BLaER1 (cell line): ENCODE measurements at regions not wholly inside any gene's neighbourhood (a gene's known extent, or its start where the extent isn't known, plus 50 kb on each side); places are given as distances from the start of the nearest gene placed in this dataset.

Experiments used
- H3K27ac ChIP-seq: shearing (Covaris generic); formaldehyde crosslinking; 2 replicates; pipeline ENCODE4 v1.8.1; 2022
- H3K27me3 ChIP-seq: shearing (Covaris generic); formaldehyde crosslinking; 2 replicates; pipeline ENCODE4 v1.8.1; 2022
- H3K36me3 ChIP-seq: shearing (Covaris generic); formaldehyde crosslinking; 2 replicates; pipeline ENCODE4 v1.8.1; 2022
- H3K4me1 ChIP-seq: shearing (Covaris generic); formaldehyde crosslinking; 2 replicates; pipeline ENCODE4 v1.8.1; 2022
- H3K4me2 ChIP-seq: shearing (Covaris generic); formaldehyde crosslinking; 2 replicates; pipeline ENCODE4 v1.8.1; 2022
- H3K4me3 ChIP-seq: shearing (Covaris generic); formaldehyde crosslinking; 2 replicates; pipeline ENCODE4 v1.8.1; 2022
- H3K9ac ChIP-seq: shearing (Covaris generic); formaldehyde crosslinking; 2 replicates; pipeline ENCODE4 v1.8.1; 2022
- H3K9me3 ChIP-seq: shearing (Covaris generic); formaldehyde crosslinking; 2 replicates; pipeline ENCODE4 v1.8.1; 2022
- H4K20me1 ChIP-seq: shearing (Covaris generic); formaldehyde crosslinking; 2 replicates; pipeline ENCODE4 v1.8.1; 2022
- Cebpa-rat ChIP-seq: shearing (Covaris generic); IDR thresholded peaks from 2 replicates; pipeline ENCODE4 v1.8.1; 2022

DNA sequence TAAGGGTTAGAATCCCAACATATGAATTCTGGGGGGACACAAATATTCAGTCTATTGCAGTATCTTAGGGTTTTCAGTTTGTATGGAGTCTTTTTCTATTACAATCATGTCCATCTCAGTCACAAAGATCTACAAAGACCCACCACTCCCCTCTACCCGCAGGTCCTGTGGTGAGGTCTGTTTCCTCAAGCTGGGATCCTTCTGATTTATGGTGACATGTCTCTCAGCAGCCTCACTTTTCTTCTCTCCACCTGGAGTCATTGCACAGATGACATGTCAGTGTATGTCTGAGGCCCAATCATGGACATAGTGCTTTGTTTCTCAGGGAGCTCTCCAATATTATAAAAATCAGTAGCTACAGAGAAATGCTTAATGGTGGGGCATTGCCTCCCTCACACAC, 113.4 kb upstream of the RAB27B start:
- no peaks in the 10 kb centered on the region for H3K9me3 ChIP-seq
- H3K9ac ChIP-seq, result no peak overlapping the region
- no peak overlapping the region for H3K4me2 ChIP-seq
- H3K27ac ChIP-seq, result no peak overlapping the region
- no peaks in the 10 kb centered on the region for H3K36me3 ChIP-seq
- H3K4me1 ChIP-seq, result peaks cover 46% of the 10 kb centered on the region
- TF ChIP-seq Cebpa-rat, result no peak
- H3K27me3 ChIP-seq, result no peaks in the 10 kb centered on the region
- no peaks in the 10 kb centered on the region for H4K20me1 ChIP-seq
- H3K4me3 ChIP-seq, result no peak overlapping the region

DNA sequence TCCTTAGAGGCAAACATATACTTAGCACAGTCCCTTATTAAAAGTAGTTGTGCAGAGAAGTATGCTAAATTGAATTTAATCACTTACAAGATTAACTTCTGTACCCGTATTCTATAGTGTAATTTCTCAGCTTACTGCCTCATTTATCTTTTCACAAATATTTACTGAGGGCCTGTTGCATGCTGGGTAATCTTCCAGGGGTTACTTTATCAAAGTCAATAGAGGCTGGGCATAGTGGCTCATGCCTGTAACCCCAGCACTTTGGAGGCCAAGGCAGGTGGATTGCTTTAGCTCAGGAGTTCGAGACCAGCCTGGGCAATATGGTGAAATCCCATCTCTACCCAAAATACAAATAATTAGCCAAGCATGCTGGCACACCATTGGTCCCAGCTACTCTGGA, 111.7 kb upstream of the RAB27B start:
- H3K36me3 ChIP-seq, result no peaks in the 10 kb centered on the region
- H4K20me1 ChIP-seq, result no peaks in the 10 kb centered on the region
- H3K9ac ChIP-seq, result no peak overlapping the region
- H3K4me1 ChIP-seq, result peaks cover 39% of the 10 kb centered on the region
- H3K9me3 ChIP-seq, result no peaks in the 10 kb centered on the region
- TF ChIP-seq Cebpa-rat, result no peak
- no peaks in the 10 kb centered on the region for H3K27me3 ChIP-seq
- H3K4me3 ChIP-seq, result no peak overlapping the region
- no peak overlapping the region for H3K27ac ChIP-seq
- H3K4me2 ChIP-seq, result no peak overlapping the region

DNA sequence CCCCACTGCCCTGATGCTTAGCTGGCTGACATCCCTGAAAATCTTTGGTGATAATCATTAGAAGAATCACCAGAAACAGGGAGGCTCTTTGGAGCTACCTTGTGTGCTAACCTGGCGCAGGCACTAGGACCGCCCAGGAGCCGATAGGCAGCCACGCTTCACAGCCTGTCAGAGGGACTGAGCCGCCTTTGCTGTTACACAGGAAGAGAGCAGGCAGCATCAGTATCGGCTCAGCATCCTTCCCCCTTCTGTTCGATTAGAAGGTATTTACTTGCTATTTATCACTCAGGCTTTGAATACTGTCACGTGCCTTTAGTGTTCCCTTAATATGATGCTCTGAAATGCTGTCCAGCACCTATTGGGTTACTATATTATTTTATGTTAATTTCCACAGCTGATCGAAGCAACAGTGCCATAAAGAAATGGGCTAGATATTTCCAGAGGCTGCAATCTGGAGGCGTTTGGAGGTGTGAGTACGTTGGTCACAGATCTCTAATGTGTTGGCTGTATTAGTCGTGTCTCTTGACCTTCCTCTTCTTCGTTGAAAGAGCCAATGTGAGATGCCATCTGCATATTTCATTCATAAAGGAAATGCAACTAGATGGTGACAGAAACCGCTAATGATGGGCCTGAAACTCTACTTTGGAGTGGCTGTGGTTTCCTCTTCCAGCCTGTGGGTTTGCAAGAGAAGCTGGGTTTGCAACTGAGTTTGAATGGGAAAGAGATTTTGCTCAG, 110.4 kb upstream of the RAB27B start:
- H3K36me3 ChIP-seq, result no peaks in the 10 kb centered on the region
- H3K4me1 ChIP-seq, result peaks cover 39% of the 10 kb centered on the region
- TF ChIP-seq Cebpa-rat, result no peak
- H3K27me3 ChIP-seq, result no peaks in the 10 kb centered on the region
- no peak overlapping the region for H3K27ac ChIP-seq
- no peak overlapping the region for H3K9ac ChIP-seq
- H3K9me3 ChIP-seq, result no peaks in the 10 kb centered on the region
- H4K20me1 ChIP-seq, result no peaks in the 10 kb centered on the region
- peak overlapping the region; percentile 55 for H3K4me3 ChIP-seq
- peak overlapping the region; percentile 81 for H3K4me2 ChIP-seq

DNA sequence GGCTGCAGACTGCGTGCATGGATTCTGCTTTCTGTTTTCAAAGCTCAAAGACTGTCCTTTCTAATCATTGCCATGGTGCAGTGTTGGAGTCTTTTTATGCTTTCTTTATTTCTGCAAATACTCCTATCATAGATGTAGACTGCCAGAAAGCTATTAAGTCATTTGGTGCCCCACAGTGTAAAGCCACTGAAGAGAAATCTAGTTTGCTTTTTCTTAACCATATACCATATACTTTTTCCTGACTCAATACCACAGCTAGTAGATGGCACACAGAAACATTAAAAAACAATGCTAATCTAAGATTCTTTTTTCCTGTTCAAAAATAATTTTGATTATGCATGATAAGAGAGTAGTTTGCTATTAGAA, 109.9 kb upstream of the RAB27B start:
- Histone ChIP-seq H3K4me1 (peaks cover 33% of the 10 kb centered on the region), H3K4me2 (peak overlapping the region; percentile 81), H3K4me3 (peak overlapping the region; percentile 55; the same call in 1 of the 2 replicates), H3K9me3 (no peaks in the 10 kb centered on the region), H3K27ac (no peak overlapping the region), H3K27me3 (no peaks in the 10 kb centered on the region), H4K20me1 (no peaks in the 10 kb centered on the region), H3K36me3 (no peaks in the 10 kb centered on the region), H3K9ac (no peak overlapping the region)
- no peak for TF ChIP-seq Cebpa-rat

DNA sequence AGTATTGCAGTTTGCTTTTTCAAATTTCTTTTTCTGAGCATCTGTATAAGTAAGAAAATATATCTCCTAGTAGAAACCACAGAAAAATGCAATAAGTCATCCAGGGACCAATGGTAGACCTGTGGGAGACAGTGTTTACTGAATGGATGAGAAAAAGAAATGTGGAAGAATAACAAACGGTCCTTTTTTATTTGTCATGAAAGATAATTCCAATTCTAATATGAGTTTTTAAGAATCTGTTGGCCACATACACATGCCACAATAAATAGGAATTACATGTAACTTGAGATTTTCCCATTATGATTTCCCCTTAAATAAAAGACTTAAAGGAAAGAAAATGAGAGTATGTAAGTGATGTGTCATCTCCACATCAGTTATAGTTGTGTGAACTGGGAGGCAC, 107.7 kb upstream of the RAB27B start:
- H3K9ac ChIP-seq, result no peak overlapping the region
- no peaks in the 10 kb centered on the region; the same call in 1 of the 2 replicates for H3K9me3 ChIP-seq
- peaks cover 27% of the 10 kb centered on the region for H3K4me1 ChIP-seq
- H3K4me3 ChIP-seq, result no peak overlapping the region
- H3K27ac ChIP-seq, result no peak overlapping the region
- H4K20me1 ChIP-seq, result no peaks in the 10 kb centered on the region
- H3K27me3 ChIP-seq, result no peaks in the 10 kb centered on the region
- H3K36me3 ChIP-seq, result no peaks in the 10 kb centered on the region
- TF ChIP-seq Cebpa-rat, result no peak
- H3K4me2 ChIP-seq, result no peak overlapping the region

DNA sequence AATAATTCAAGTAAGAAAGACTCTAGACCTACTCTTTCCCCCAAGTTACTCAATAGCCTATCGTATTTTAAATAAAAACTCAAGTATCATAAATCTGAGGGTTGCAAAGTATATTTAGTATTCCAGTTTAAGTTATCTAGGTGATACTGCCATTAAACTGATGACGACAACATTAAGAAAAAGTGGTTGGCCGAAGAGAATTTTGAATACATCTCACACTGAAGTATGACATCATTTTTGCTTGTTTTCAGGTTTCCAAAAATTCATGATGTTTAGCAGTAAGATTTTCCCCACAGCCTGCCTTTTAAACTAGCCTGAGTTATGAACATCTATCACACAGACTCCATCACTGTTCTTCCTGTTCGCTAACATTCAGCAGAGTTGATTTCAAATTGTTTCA, 102.1 kb upstream of the RAB27B start:
- TF ChIP-seq Cebpa-rat, result no peak
- H3K36me3 ChIP-seq, result no peaks in the 10 kb centered on the region
- H4K20me1 ChIP-seq, result no peaks in the 10 kb centered on the region
- no peaks in the 10 kb centered on the region; the same call in 1 of the 2 replicates for H3K9me3 ChIP-seq
- H3K9ac ChIP-seq, result no peak overlapping the region
- no peak overlapping the region for H3K27ac ChIP-seq
- no peak overlapping the region for H3K4me2 ChIP-seq
- no peaks in the 10 kb centered on the region for H3K27me3 ChIP-seq
- no peaks in the 10 kb centered on the region for H3K4me1 ChIP-seq
- no peak overlapping the region for H3K4me3 ChIP-seq

DNA sequence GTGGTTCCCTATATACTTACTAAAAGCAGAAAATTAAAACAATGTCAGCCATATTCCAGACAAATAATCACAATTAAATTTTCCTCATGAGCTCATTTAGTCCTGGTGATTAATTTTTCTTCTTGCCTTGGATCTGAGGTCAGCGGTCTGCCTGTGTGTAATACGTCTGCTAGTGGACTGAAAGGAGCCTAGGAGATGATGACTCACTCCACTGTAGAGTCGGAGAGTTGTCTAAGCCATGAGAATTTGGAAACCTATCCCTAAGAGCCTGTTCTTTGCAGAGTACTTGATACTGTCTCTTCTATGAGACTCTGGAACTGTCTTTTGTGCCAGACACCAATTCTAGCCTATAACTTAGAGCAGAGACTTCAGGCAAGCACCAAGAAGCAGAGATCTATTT, 94.2 kb upstream of the RAB27B start:
- H3K4me2 ChIP-seq, result no peak overlapping the region
- TF ChIP-seq Cebpa-rat, result no peak
- no peak overlapping the region for H3K27ac ChIP-seq
- H4K20me1 ChIP-seq, result no peaks in the 10 kb centered on the region
- no peaks in the 10 kb centered on the region for H3K27me3 ChIP-seq
- H3K4me3 ChIP-seq, result no peak overlapping the region
- no peak overlapping the region for H3K9ac ChIP-seq
- 0 out of 2 replicates have a peak, but pooled peaks cover 4% of the 10 kb centered on the region for H3K9me3 ChIP-seq
- no peaks in the 10 kb centered on the region for H3K4me1 ChIP-seq
- H3K36me3 ChIP-seq, result no peaks in the 10 kb centered on the region

DNA sequence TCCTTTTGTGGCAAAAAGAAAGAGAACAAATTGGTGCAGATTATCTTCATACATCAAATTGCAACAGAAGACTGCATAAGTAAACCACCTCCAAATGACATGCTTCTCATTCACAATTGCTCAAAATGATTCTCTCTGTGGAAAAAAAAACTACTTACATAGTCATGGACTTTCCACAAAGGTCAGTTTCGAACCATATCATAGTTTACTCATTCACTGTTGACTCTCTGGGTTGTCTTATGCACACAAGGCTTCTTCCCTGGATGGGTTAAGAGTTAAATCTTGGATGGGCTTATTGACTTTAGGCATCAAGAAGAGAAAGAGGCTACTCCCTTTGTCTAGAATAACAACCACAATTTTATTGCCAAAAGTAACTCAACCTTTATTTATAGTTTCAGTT, 91.3 kb upstream of the RAB27B start:
- no peaks in the 10 kb centered on the region for H3K36me3 ChIP-seq
- no peak overlapping the region for H3K4me2 ChIP-seq
- no peaks in the 10 kb centered on the region for H3K27me3 ChIP-seq
- H4K20me1 ChIP-seq, result no peaks in the 10 kb centered on the region
- H3K27ac ChIP-seq, result no peak overlapping the region
- 0 out of 2 replicates have a peak, but pooled peaks cover 4% of the 10 kb centered on the region for H3K9me3 ChIP-seq
- no peak for TF ChIP-seq Cebpa-rat
- no peak overlapping the region for H3K9ac ChIP-seq
- no peaks in the 10 kb centered on the region for H3K4me1 ChIP-seq
- H3K4me3 ChIP-seq, result no peak overlapping the region

DNA sequence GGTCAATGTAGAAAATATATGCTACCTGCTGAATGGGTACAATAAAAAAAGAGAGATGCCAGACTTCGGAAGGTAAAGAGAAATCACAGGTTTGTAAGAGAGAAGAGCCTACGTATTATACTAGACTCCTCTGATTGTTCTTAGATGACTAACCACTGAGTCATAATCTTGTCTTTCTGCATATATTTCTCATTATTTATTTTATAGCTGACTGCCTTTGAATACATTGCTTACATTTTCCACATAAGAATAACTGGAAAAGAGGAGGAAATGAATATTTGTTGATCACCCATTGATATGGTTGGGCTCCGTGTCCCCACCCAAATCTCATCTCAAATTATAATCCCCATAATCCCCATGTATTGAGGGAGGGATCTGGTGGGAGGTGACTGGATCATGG, 90.3 kb upstream of the RAB27B start:
- H3K9ac ChIP-seq, result no peak overlapping the region
- no peaks in the 10 kb centered on the region for H3K27me3 ChIP-seq
- H3K36me3 ChIP-seq, result no peaks in the 10 kb centered on the region
- no peak overlapping the region for H3K4me2 ChIP-seq
- 0 out of 2 replicates have a peak, but pooled peaks cover 4% of the 10 kb centered on the region for H3K9me3 ChIP-seq
- no peaks in the 10 kb centered on the region for H3K4me1 ChIP-seq
- H3K27ac ChIP-seq, result no peak overlapping the region
- no peaks in the 10 kb centered on the region for H4K20me1 ChIP-seq
- H3K4me3 ChIP-seq, result no peak overlapping the region
- TF ChIP-seq Cebpa-rat, result no peak

DNA sequence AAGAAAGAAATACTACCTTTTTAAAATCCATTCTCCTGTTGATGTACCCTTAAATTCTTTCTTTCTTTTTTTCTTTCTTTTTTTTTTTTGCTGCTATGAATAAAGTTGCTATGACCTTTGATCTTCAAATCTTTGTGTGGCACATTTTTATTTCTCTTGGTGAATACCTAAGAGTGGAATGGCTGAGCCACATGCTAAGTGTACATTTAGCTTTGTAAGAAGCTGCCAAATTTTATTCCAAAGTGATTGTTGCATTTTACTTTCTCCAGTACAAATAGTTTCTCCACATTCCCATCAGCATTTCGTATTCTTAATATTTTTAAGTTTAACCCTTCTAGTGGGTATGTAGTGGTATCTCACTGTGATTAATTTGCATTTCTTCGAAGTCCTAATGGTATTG, 88.8 kb upstream of the RAB27B start:
- no peaks in the 10 kb centered on the region for H4K20me1 ChIP-seq
- H3K36me3 ChIP-seq, result no peaks in the 10 kb centered on the region
- TF ChIP-seq Cebpa-rat, result no peak
- no peak overlapping the region for H3K27ac ChIP-seq
- no peak overlapping the region for H3K4me3 ChIP-seq
- no peaks in the 10 kb centered on the region for H3K4me1 ChIP-seq
- H3K4me2 ChIP-seq, result no peak overlapping the region
- no peaks in the 10 kb centered on the region for H3K27me3 ChIP-seq
- H3K9me3 ChIP-seq, result 0 out of 2 replicates have a peak, but pooled peaks cover 4% of the 10 kb centered on the region
- no peak overlapping the region for H3K9ac ChIP-seq
